ENCODE measurements at regions not wholly inside any gene's neighbourhood (a gene's known extent, or its start where the extent isn't known, plus 50 kb on each side); places are given as distances from the start of the nearest gene placed in this dataset.
A peak's percentile ranks its signal among the peaks of the same experiment; 100 is the strongest.
"Not testable (repeated sequence)": the region's sequence is repeated elsewhere in the genome, so short reads cannot be mapped to it uniquely, and the experiment has no call there.

- DNase-seq (ENCODE audit: low read depth, low spot score); H3K4me3 ChIP-seq (ENCODE audit: low read depth, low read length); in situ Hi-C loops (cut with HindIII; ENCODE audit: low sequenced_read_pairs): not testable (repeated sequence)
These were observed 137.0 kb upstream of the NIPA1 start for GRCh38 chr15:22649458-22649857.

- in situ Hi-C loops (cut with HindIII; ENCODE audit: low sequenced_read_pairs); H3K4me3 ChIP-seq (ENCODE audit: low read depth, low read length); DNase-seq (ENCODE audit: low read depth, low spot score): not testable (repeated sequence)
These were observed 135.3 kb upstream of the NIPA1 start for GRCh38 chr15:22651179-22651578.

- in situ Hi-C loops (cut with HindIII; ENCODE audit: low sequenced_read_pairs) = not testable (repeated sequence)
- H3K4me3 ChIP-seq (ENCODE audit: low read depth, low read length) = peak overlapping the region; percentile 48
- peak; percentile 14 for DNase-seq (ENCODE audit: low read depth, low spot score)
These were observed 122.0 kb upstream of the NIPA1 start for GRCh38 chr15:22664294-22665058.

- peak overlapping the region; percentile 48 for H3K4me3 ChIP-seq (ENCODE audit: low read depth, low read length)
- in situ Hi-C loops (cut with HindIII; ENCODE audit: low sequenced_read_pairs) = not testable (repeated sequence)
- peak; percentile 61 for DNase-seq (ENCODE audit: low read depth, low spot score)
These were observed 121.3 kb upstream of the NIPA1 start for GRCh38 chr15:22665059-22665702.

- H3K4me3 ChIP-seq (ENCODE audit: low read depth, low read length) = peak overlapping the region; percentile 48
- in situ Hi-C loops (cut with HindIII; ENCODE audit: low sequenced_read_pairs) = not testable (repeated sequence)
These were observed 120.7 kb upstream of the NIPA1 start for GRCh38 chr15:22665711-22666110.

GRCh38 chr15:22684786-22685185 lies 101.7 kb upstream of the NIPA1 start:
- in situ Hi-C loops (cut with HindIII; ENCODE audit: low sequenced_read_pairs); DNase-seq (ENCODE audit: low read depth, low spot score); H3K4me3 ChIP-seq (ENCODE audit: low read depth, low read length): not testable (repeated sequence)

More at GRCh38 chr15:22665711-22666110, 120.7 kb upstream of the NIPA1 start:
- DNase-seq (ENCODE audit: low read depth, low spot score) = not testable (repeated sequence)

- H3K4me3 ChIP-seq (ENCODE audit: low read depth, low read length); DNase-seq (ENCODE audit: low read depth, low spot score); in situ Hi-C loops (cut with HindIII; ENCODE audit: low sequenced_read_pairs): not testable (repeated sequence)
These were observed 86.6 kb upstream of the NIPA1 start for GRCh38 chr15:22699881-22700280.

- H3K4me3 ChIP-seq (ENCODE audit: low read depth, low read length); DNase-seq (ENCODE audit: low read depth, low spot score); in situ Hi-C loops (cut with HindIII; ENCODE audit: low sequenced_read_pairs): not testable (repeated sequence)
These were observed 75.6 kb upstream of the NIPA1 start for GRCh38 chr15:22710831-22711341.

GRCh38 chr15:22713933-22714332 lies 72.5 kb upstream of the NIPA1 start:
- H3K4me3 ChIP-seq (ENCODE audit: low read depth, low read length); in situ Hi-C loops (cut with HindIII; ENCODE audit: low sequenced_read_pairs); DNase-seq (ENCODE audit: low read depth, low spot score): not testable (repeated sequence)

- in situ Hi-C loops (cut with HindIII; ENCODE audit: low sequenced_read_pairs); H3K4me3 ChIP-seq (ENCODE audit: low read depth, low read length); DNase-seq (ENCODE audit: low read depth, low spot score): not testable (repeated sequence)
These were observed 71.9 kb upstream of the NIPA1 start for GRCh38 chr15:22714358-22715132.

GRCh38 chr15:22715133-22715845 lies 71.2 kb upstream of the NIPA1 start:
- H3K4me3 ChIP-seq (ENCODE audit: low read depth, low read length); in situ Hi-C loops (cut with HindIII; ENCODE audit: low sequenced_read_pairs); DNase-seq (ENCODE audit: low read depth, low spot score): not testable (repeated sequence)

- H3K4me3 ChIP-seq (ENCODE audit: low read depth, low read length); DNase-seq (ENCODE audit: low read depth, low spot score); in situ Hi-C loops (cut with HindIII; ENCODE audit: low sequenced_read_pairs): not testable (repeated sequence)
These were observed 66.5 kb upstream of the NIPA1 start for GRCh38 chr15:22719980-22720379.

- DNase-seq (ENCODE audit: low read depth, low spot score); in situ Hi-C loops (cut with HindIII; ENCODE audit: low sequenced_read_pairs); H3K4me3 ChIP-seq (ENCODE audit: low read depth, low read length): not testable (repeated sequence)
These were observed 60.3 kb upstream of the NIPA1 start for GRCh38 chr15:22726104-22726503.

GRCh38 chr15:22735067-22735466 lies 51.4 kb upstream of the NIPA1 start:
- H3K4me3 ChIP-seq (ENCODE audit: low read depth, low read length); DNase-seq (ENCODE audit: low read depth, low spot score); in situ Hi-C loops (cut with HindIII; ENCODE audit: low sequenced_read_pairs): not testable (repeated sequence)
